HEK293 (cell line): ENCODE measurements at regions not wholly inside any gene's neighbourhood (a gene's known extent, or its start where the extent isn't known, plus 50 kb on each side); places are given as distances from the start of the nearest gene placed in this dataset.

Experiments used
- CTCF ChIA-PET: fragments of 350-600 bp; formaldehyde crosslinking; extraction: SDS; loops from one replicate; lab custom pipeline; 2021; ENCODE audit warnings: antibody characterized with exemption; lab: Yijun Ruan, JAX
- POLR2A ChIA-PET: fragments of 300-600 bp; formaldehyde crosslinking; extraction: SDS; loops from one replicate; lab custom pipeline; 2020; ENCODE audit warnings: antibody characterized with exemption, inconsistent platforms; lab: Yijun Ruan, JAX
- H3K27ac ChIP-seq: fragments of 200-500 bp; sonication (Bioruptor generic); 2 replicates; pipeline ENCODE4 v1.5.1; 2014; ENCODE audit warnings: low read depth, low read length, control low read depth, inconsistent platforms; ENCODE audit errors: extremely low read depth
- H3K36me3 ChIP-seq, 2 experiments: fragments of 200-500 bp in 1 of 2; sonication (Bioruptor generic) in 1 of 2; 1 replicate in 1 of 2; 2 replicates in 1 of 2; pipeline ENCODE4 v1.5.1; 2014 to 2017; ENCODE audit warnings: inconsistent platforms in 2 of 2, low read length in 2 of 2; ENCODE audit not compliant: control insufficient read depth in 2 of 2, insufficient read depth in 1 of 2
- H3K4me1 ChIP-seq: fragments of 200-500 bp; sonication (Bioruptor generic); 2 replicates; pipeline ENCODE4 v1.5.1; 2014; ENCODE audit warnings: mild to moderate bottlenecking, low read length, inconsistent platforms; ENCODE audit not compliant: control insufficient read depth, insufficient read depth
- H3K4me3 ChIP-seq: 2 replicates; pipeline ENCODE4 v1.5.1; 2011; ENCODE audit warnings: low read depth, mild to moderate bottlenecking, control low read depth, low read length, moderate library complexity
- H3K9me3 ChIP-seq: fragments of 200-500 bp; sonication (Bioruptor generic); 2 replicates; pipeline ENCODE4 v1.5.1; 2014; ENCODE audit warnings: low read depth, low read length, inconsistent platforms; ENCODE audit not compliant: control insufficient read depth, insufficient read depth
- KLF16 ChIP-seq: fragments of 450-650 bp; formaldehyde crosslinking; IDR thresholded peaks from 2 replicates; pipeline ENCODE4 v1.5.1; 2017; ENCODE audit warnings: missing biosample characterization, missing genetic modification characterization
- PRDM1 ChIP-seq: fragments of 450-650 bp; formaldehyde crosslinking; IDR thresholded peaks from 2 replicates; pipeline ENCODE4; 2016; ENCODE audit warnings: missing biosample characterization, missing genetic modification characterization
- REPIN1 ChIP-seq: fragments of 450-650 bp; formaldehyde crosslinking; IDR thresholded peaks from 2 replicates; pipeline ENCODE4 v1.5.1; 2017; ENCODE audit warnings: missing biosample characterization, missing genetic modification characterization, low read depth
- TSHZ1 ChIP-seq: fragments of 450-650 bp; formaldehyde crosslinking; IDR thresholded peaks from 2 replicates; pipeline ENCODE4 v1.5.1; 2016; ENCODE audit warnings: missing biosample characterization, missing genetic modification characterization, borderline replicate concordance
- ZBTB48 ChIP-seq: fragments of 450-650 bp; formaldehyde crosslinking; IDR thresholded peaks from 2 replicates; pipeline ENCODE4 v1.5.1; 2016; ENCODE audit warnings: missing biosample characterization, missing genetic modification characterization
- ZFP69B ChIP-seq: fragments of 450-650 bp; formaldehyde crosslinking; IDR thresholded peaks from 2 replicates; pipeline ENCODE4 v1.5.1; 2016; ENCODE audit warnings: missing biosample characterization, missing genetic modification characterization
- ZIC2 ChIP-seq: fragments of 450-650 bp; formaldehyde crosslinking; IDR thresholded peaks from 2 replicates; pipeline ENCODE4 v1.5.1; 2016; ENCODE audit warnings: missing biosample characterization, missing genetic modification characterization
- ZNF121 ChIP-seq: fragments of 450-650 bp; formaldehyde crosslinking; IDR thresholded peaks from 2 replicates; pipeline ENCODE4 v1.5.1; 2016; ENCODE audit warnings: missing biosample characterization, missing genetic modification characterization
- ZNF146 ChIP-seq: fragments of 450-650 bp; formaldehyde crosslinking; IDR thresholded peaks from 2 replicates; pipeline ENCODE4 v1.5.1; 2016; ENCODE audit warnings: missing biosample characterization, missing genetic modification characterization
- ZNF266 ChIP-seq: fragments of 450-650 bp; formaldehyde crosslinking; IDR thresholded peaks from 2 replicates; pipeline ENCODE4 v1.5.1; 2016; ENCODE audit warnings: missing biosample characterization, missing genetic modification characterization, low read depth
- ZNF302 ChIP-seq: fragments of 450-650 bp; formaldehyde crosslinking; IDR thresholded peaks from 2 replicates; pipeline ENCODE4 v1.5.1; 2016; ENCODE audit warnings: missing biosample characterization, missing genetic modification characterization, low read depth
- ZNF423 ChIP-seq: fragments of 450-650 bp; formaldehyde crosslinking; IDR thresholded peaks from 2 replicates; pipeline ENCODE4 v1.5.1; 2016; ENCODE audit warnings: missing biosample characterization, missing genetic modification characterization
- ZNF548 ChIP-seq: fragments of 450-650 bp; formaldehyde crosslinking; IDR thresholded peaks from 2 replicates; pipeline ENCODE4 v1.5.1; 2016; ENCODE audit warnings: missing biosample characterization, missing genetic modification characterization
- ZNF596 ChIP-seq: fragments of 450-650 bp; IDR thresholded peaks from 2 replicates; pipeline ENCODE4 v1.5.0; 2018; ENCODE audit warnings: missing biosample characterization, mild to moderate bottlenecking, missing genetic modification characterization, moderate library complexity
- ZNF654 ChIP-seq: fragments of 450-650 bp; formaldehyde crosslinking; IDR thresholded peaks from 2 replicates; pipeline ENCODE4 v1.5.1; 2016; ENCODE audit warnings: low read depth, missing biosample characterization, missing genetic modification characterization
- ZNF707 ChIP-seq: fragments of 450-650 bp; formaldehyde crosslinking; IDR thresholded peaks from 2 replicates; pipeline ENCODE4 v1.5.1; 2016; ENCODE audit warnings: missing biosample characterization, missing genetic modification characterization
- TF ChIP-seq, protein P1 (sequence below): fragments of 450-650 bp; formaldehyde crosslinking; IDR thresholded peaks from 2 replicates; pipeline ENCODE4 v1.5.1; 2016; ENCODE audit warnings: missing biosample characterization, missing genetic modification characterization, borderline replicate concordance
- TF ChIP-seq, protein P2 (sequence below): fragments of 450-650 bp; formaldehyde crosslinking; IDR thresholded peaks from 2 replicates; pipeline ENCODE4 v1.5.1; 2016; ENCODE audit warnings: missing biosample characterization, missing genetic modification characterization

DNA sequence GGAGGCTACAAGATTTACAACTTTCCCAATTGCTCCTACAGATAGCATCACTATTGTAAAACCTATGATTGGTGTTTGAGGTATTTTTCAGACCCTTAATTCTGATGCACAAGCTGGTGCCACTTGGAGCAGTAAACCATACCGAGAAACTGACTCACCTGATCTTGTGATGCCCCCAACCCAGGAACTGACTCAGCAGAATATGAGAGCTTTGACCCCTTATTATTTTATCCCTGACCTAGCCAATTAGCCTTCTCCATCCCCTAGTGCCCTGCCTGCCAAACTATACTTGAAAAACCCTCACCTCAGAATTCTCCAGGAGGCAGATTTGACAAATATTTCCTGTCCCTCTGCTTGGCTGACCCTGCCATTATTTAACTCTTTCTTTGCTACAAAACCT, 585.9 kb upstream of the GHITM start:
- no peak overlapping the region for H3K4me3 ChIP-seq
- no peak overlapping the region for H3K27ac ChIP-seq
- no peaks in the 10 kb centered on the region for H3K36me3 ChIP-seq
- no peaks in the 10 kb centered on the region for H3K4me1 ChIP-seq
- no peaks in the 10 kb centered on the region for H3K9me3 ChIP-seq
- TF ChIP-seq KLF16 (tag by site-specific recombination) (no peak), ZNF423 (tag by site-specific recombination) (no peak), REPIN1 (tag by site-specific recombination) (no peak), ZBTB48 (tag by site-specific recombination) (no peak), ZNF146 (no peak), ZNF596 (no peak), ZFP69B (tag by site-specific recombination) (no peak), ZNF121 (no peak)
- CTCF ChIA-PET, result no interaction called here
- POLR2A ChIA-PET, result no interaction called here

- no peak overlapping the region for H3K4me3 ChIP-seq
- H3K9me3 ChIP-seq, result no peaks in the 10 kb centered on the region
- POLR2A ChIA-PET, result no interaction called here
- CTCF ChIA-PET, result no interaction called here
- no peaks in the 10 kb centered on the region for H3K36me3 ChIP-seq
- H3K27ac ChIP-seq, result no peak overlapping the region
- TF ChIP-seq ZNF707 (tag by site-specific recombination), result no peak
- TF ChIP-seq ZNF266 (tag by site-specific recombination), result no peak
- no peak for TF ChIP-seq ZIC2 (tag by site-specific recombination)
- TF ChIP-seq TSHZ1 (tag by site-specific recombination), result no peak
- no peaks in the 10 kb centered on the region for H3K4me1 ChIP-seq
Observed at GRCh38 chr10:83555264-83555663, 584.0 kb upstream of the GHITM start.

- no peaks in the 10 kb centered on the region for H3K4me1 ChIP-seq
- no peaks in the 10 kb centered on the region for H3K36me3 ChIP-seq
- H3K4me3 ChIP-seq, result no peak overlapping the region
- POLR2A ChIA-PET, result no interaction called here
- no peak overlapping the region for H3K27ac ChIP-seq
- CTCF ChIA-PET, result interaction anchor here (0.6 to 0.9 kb wide), 4 partner anchors 41 to 1948 kb away, joined by 3 to 5 read pairs (median 3); no protein-coding TSS in a partner anchor
- H3K9me3 ChIP-seq, result no peaks in the 10 kb centered on the region
- TF ChIP-seq, protein P1, sequence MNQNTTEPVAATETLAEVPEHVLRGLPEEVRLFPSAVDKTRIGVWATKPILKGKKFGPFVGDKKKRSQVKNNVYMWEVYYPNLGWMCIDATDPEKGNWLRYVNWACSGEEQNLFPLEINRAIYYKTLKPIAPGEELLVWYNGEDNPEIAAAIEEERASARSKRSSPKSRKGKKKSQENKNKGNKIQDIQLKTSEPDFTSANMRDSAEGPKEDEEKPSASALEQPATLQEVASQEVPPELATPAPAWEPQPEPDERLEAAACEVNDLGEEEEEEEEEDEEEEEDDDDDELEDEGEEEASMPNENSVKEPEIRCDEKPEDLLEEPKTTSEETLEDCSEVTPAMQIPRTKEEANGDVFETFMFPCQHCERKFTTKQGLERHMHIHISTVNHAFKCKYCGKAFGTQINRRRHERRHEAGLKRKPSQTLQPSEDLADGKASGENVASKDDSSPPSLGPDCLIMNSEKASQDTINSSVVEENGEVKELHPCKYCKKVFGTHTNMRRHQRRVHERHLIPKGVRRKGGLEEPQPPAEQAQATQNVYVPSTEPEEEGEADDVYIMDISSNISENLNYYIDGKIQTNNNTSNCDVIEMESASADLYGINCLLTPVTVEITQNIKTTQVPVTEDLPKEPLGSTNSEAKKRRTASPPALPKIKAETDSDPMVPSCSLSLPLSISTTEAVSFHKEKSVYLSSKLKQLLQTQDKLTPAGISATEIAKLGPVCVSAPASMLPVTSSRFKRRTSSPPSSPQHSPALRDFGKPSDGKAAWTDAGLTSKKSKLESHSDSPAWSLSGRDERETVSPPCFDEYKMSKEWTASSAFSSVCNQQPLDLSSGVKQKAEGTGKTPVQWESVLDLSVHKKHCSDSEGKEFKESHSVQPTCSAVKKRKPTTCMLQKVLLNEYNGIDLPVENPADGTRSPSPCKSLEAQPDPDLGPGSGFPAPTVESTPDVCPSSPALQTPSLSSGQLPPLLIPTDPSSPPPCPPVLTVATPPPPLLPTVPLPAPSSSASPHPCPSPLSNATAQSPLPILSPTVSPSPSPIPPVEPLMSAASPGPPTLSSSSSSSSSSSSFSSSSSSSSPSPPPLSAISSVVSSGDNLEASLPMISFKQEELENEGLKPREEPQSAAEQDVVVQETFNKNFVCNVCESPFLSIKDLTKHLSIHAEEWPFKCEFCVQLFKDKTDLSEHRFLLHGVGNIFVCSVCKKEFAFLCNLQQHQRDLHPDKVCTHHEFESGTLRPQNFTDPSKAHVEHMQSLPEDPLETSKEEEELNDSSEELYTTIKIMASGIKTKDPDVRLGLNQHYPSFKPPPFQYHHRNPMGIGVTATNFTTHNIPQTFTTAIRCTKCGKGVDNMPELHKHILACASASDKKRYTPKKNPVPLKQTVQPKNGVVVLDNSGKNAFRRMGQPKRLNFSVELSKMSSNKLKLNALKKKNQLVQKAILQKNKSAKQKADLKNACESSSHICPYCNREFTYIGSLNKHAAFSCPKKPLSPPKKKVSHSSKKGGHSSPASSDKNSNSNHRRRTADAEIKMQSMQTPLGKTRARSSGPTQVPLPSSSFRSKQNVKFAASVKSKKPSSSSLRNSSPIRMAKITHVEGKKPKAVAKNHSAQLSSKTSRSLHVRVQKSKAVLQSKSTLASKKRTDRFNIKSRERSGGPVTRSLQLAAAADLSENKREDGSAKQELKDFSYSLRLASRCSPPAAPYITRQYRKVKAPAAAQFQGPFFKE (tag by site-specific recombination), result no peak
- TF ChIP-seq, protein P2, sequence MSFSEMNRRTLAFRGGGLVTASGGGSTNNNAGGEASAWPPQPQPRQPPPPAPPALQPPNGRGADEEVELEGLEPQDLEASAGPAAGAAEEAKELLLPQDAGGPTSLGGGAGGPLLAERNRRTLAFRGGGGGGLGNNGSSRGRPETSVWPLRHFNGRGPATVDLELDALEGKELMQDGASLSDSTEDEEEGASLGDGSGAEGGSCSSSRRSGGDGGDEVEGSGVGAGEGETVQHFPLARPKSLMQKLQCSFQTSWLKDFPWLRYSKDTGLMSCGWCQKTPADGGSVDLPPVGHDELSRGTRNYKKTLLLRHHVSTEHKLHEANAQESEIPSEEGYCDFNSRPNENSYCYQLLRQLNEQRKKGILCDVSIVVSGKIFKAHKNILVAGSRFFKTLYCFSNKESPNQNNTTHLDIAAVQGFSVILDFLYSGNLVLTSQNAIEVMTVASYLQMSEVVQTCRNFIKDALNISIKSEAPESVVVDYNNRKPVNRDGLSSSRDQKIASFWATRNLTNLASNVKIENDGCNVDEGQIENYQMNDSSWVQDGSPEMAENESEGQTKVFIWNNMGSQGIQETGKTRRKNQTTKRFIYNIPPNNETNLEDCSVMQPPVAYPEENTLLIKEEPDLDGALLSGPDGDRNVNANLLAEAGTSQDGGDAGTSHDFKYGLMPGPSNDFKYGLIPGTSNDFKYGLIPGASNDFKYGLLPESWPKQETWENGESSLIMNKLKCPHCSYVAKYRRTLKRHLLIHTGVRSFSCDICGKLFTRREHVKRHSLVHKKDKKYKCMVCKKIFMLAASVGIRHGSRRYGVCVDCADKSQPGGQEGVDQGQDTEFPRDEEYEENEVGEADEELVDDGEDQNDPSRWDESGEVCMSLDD (tag by site-specific recombination), result no peak
- TF ChIP-seq ZNF654 (tag by site-specific recombination), result no peak
- TF ChIP-seq ZNF548 (tag by site-specific recombination), result no peak
- no peak for TF ChIP-seq PRDM1
- TF ChIP-seq ZNF302 (tag by site-specific recombination), result no peak
- TF ChIP-seq ZNF121, result no peak
Observed at GRCh38 chr10:83562381-83562780, 576.9 kb upstream of the GHITM start.
